Thyroid gland (tissue), 4 donors: ENCODE measurements at regions not wholly inside any gene's neighbourhood (a gene's known extent, or its start where the extent isn't known, plus 50 kb on each side); places are given as distances from the start of the nearest gene placed in this dataset.
"Not testable (repeated sequence)": the region's sequence is repeated elsewhere in the genome, so short reads cannot be mapped to it uniquely, and the experiment has no call there.

Source experiments
- DNase-seq, 2 donors: peaks; one replicate each; pipeline ENCODE4 v3.0.0-alpha.2; 2019
- H3K27ac ChIP-seq, 3 donors: fragments of 200-600 bp; sonication (generic); 1 replicate in 2 of 3; 2 replicates in 1 of 3; pipeline ENCODE4 v1.5.1; 2016 to 2019; ENCODE audit warnings: mild to moderate bottlenecking in 1 of 3, moderate library complexity in 1 of 3
- H3K27me3 ChIP-seq: fragments of 200-600 bp; sonication (generic); one replicate; pipeline ENCODE4 v1.5.1; 2019
- H3K36me3 ChIP-seq, 2 donors: fragments of 200-600 bp; sonication (generic); one replicate each; pipeline ENCODE4 v1.5.1; 2016 to 2019
- H3K4me1 ChIP-seq, 2 donors: fragments of 200-600 bp; sonication (generic); one replicate each; pipeline ENCODE4 v1.5.1; 2017 to 2019
- H3K4me3 ChIP-seq, 3 donors: fragments of 200-600 bp; sonication (generic); replicated peaks in 1 of 3; 1 replicate in 2 of 3; 2 replicates in 1 of 3; pipeline ENCODE4 v1.5.1; 2016; ENCODE audit warnings: mild to moderate bottlenecking in 1 of 3
- H3K9me3 ChIP-seq: fragments of 200-600 bp; sonication (generic); one replicate; pipeline ENCODE4 v1.5.1; 2017
- POLR2A ChIP-seq, 2 donors: fragments of 450-650 bp; IDR thresholded peaks; one replicate each; pipeline ENCODE4 v1.6.1; 2017; ENCODE audit warnings: antibody characterized with exemption in 2 of 2, mild to moderate bottlenecking in 2 of 2, moderate library complexity in 1 of 2
- WGBS, 2 donors: methylation state at CpG; one replicate each; pipeline ENCODE4 v1.1.5; 2017; 5-methylcytosine and 5-hydroxymethylcytosine counted together
- intact Hi-C: fragments of 100-400 bp; cut with DNase I; formaldehyde crosslinking; loops from one replicate; pipeline ENCODE4 v1.15.1; 2023
- TF ChIP-seq, protein P1 (sequence below), 6 experiments: fragments of 200-600 bp in 3 of 6; fragments of 450-650 bp in 3 of 6; sonication (generic) in 3 of 6; IDR thresholded peaks; one replicate each; pipeline ENCODE4 v1.5.1; 2016 to 2019; ENCODE audit warnings: antibody characterized with exemption in 6 of 6, mild to moderate bottlenecking in 2 of 6, inconsistent platforms in 1 of 6, moderate library complexity in 1 of 6

GRCh38 chr6:86192123-86192522, 549.4 kb upstream of the SYNCRIP start:
- 79 to 83% methylated on average over 3 of the region's 3 CpGs for WGBS, 2 donors
- Histone ChIP-seq H3K27ac (no peak overlapping the region), H3K36me3 (no peaks in the 10 kb centered on the region), H3K9me3 (no peaks in the 10 kb centered on the region), H3K4me3 (no peak overlapping the region), H3K4me1 (no peaks in the 10 kb centered on the region), H3K27me3 (no peaks in the 10 kb centered on the region)
- intact Hi-C loops = no loop called here
- DNase-seq = no peak
- TF ChIP-seq, protein P1, sequence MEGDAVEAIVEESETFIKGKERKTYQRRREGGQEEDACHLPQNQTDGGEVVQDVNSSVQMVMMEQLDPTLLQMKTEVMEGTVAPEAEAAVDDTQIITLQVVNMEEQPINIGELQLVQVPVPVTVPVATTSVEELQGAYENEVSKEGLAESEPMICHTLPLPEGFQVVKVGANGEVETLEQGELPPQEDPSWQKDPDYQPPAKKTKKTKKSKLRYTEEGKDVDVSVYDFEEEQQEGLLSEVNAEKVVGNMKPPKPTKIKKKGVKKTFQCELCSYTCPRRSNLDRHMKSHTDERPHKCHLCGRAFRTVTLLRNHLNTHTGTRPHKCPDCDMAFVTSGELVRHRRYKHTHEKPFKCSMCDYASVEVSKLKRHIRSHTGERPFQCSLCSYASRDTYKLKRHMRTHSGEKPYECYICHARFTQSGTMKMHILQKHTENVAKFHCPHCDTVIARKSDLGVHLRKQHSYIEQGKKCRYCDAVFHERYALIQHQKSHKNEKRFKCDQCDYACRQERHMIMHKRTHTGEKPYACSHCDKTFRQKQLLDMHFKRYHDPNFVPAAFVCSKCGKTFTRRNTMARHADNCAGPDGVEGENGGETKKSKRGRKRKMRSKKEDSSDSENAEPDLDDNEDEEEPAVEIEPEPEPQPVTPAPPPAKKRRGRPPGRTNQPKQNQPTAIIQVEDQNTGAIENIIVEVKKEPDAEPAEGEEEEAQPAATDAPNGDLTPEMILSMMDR (IDR thresholded peaks at IDR 0.05) = no peak
- no peak for TF ChIP-seq POLR2A (IDR thresholded peaks at IDR 0.05)

DNA sequence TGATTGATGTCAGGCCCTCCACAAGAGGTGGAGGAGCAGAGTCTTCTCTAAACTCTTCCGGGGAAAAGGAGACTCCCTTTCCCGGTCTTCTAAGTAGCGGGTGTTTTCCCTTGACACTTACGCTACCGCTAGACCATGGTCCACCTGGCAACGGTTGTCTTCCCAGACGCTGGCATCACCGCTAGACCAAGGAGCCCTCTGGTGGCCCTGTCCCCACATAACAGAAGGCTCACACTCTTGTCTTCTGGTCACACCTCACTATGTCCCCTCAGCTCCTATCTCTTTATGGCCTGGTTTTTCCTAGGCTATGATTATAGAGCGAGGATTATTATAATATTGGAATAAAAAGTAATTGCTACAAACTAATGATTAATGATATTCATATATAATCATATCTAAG, 532.5 kb upstream of the SYNCRIP start:
- H3K4me3 ChIP-seq, intact Hi-C loops, H3K36me3 ChIP-seq, H3K9me3 ChIP-seq, H3K27me3 ChIP-seq, H3K4me1 ChIP-seq, H3K27ac ChIP-seq: not testable (repeated sequence)
- WGBS, 2 donors = 21 to 30% methylated on average over 9 of the region's 9 CpGs
- TF ChIP-seq, protein P1 (IDR thresholded peaks at IDR 0.05) = peak in 5 of 6 experiments; percentile 15 to 61 (median 53)
- peak; percentile 81 to 88 for DNase-seq

GRCh38 chr6:86154852-86155251, 512.2 kb upstream of the SYNCRIP start:
- Histone ChIP-seq H3K9me3 (no peaks in the 10 kb centered on the region), H3K27me3 (no peaks in the 10 kb centered on the region), H3K4me1 (no peaks in the 10 kb centered on the region), H3K4me3 (no peak overlapping the region), H3K36me3 (no peaks in the 10 kb centered on the region), H3K27ac (no peak overlapping the region)
- TF ChIP-seq, protein P1 (IDR thresholded peaks at IDR 0.05) = no peak
- no peak for TF ChIP-seq POLR2A (IDR thresholded peaks at IDR 0.05)
- intact Hi-C loops = no loop called here
- no peak for DNase-seq

- Histone ChIP-seq H3K4me1 (no peaks in the 10 kb centered on the region), H3K27me3 (no peaks in the 10 kb centered on the region), H3K36me3 (no peaks in the 10 kb centered on the region), H3K4me3 (no peak overlapping the region), H3K9me3 (no peaks in the 10 kb centered on the region), H3K27ac (no peak overlapping the region)
- TF ChIP-seq, protein P1 (IDR thresholded peaks at IDR 0.05) = no peak
- TF ChIP-seq POLR2A (IDR thresholded peaks at IDR 0.05) = no peak
- intact Hi-C loops = no loop called here
- WGBS, 2 donors = 87 to 93% methylated on average over 3 of the region's 3 CpGs
- no peak for DNase-seq
Measured at GRCh38 chr6:86153521-86153920, 510.8 kb upstream of the SYNCRIP start.

DNA sequence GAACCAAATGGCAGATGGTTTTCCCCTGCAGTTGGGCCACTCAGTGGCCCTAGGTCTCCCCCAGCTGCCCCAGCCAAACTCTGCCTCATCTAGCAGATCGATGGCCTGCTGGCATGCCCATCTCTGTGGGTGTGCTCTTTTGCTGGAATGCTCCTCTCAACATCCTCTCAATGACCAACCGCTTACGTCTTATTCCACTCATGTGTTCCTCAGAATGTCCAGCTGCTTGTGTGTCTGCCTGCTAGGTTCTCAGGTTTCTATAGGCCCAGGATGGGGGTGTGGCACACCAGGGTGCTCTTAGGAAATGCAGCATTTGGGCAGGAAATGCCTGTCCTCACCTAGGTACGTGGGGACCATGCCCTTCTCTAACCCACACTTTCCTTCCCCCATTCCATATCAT, 509.9 kb upstream of the SYNCRIP start:
- Histone ChIP-seq H3K9me3 (no peaks in the 10 kb centered on the region), H3K27me3 (no peaks in the 10 kb centered on the region), H3K4me1 (no peaks in the 10 kb centered on the region), H3K36me3 (no peaks in the 10 kb centered on the region), H3K27ac (no peak overlapping the region), H3K4me3 (no peak overlapping the region)
- intact Hi-C loops = no loop called here
- TF ChIP-seq, protein P1 (IDR thresholded peaks at IDR 0.05) = no peak
- no peak for TF ChIP-seq POLR2A (IDR thresholded peaks at IDR 0.05)
- no peak for DNase-seq
- 35 to 50% methylated on average over 4 of the region's 4 CpGs for WGBS, 2 donors
